GM12865 (cell line): ENCODE measurements at regions not wholly inside any gene's neighbourhood (a gene's known extent, or its start where the extent isn't known, plus 50 kb on each side); places are given as distances from the start of the nearest gene placed in this dataset.

Experiments used
- DNase-seq: peaks from one replicate; pipeline ENCODE4 v3.0.0; 2010; ENCODE audit warnings: low read depth
- H3K4me3 ChIP-seq: 2 replicates; pipeline ENCODE4 v1.5.1; 2011; ENCODE audit warnings: mild to moderate bottlenecking, low read depth, low read length, control low read depth
- TF ChIP-seq, protein P1 (sequence below): IDR thresholded peaks from 2 replicates; pipeline ENCODE4 v1.5.1; 2011; ENCODE audit warnings: low read length, control low read depth, low read depth, inconsistent platforms; ENCODE audit not compliant: insufficient read depth; ENCODE audit errors: missing control alignments

DNA sequence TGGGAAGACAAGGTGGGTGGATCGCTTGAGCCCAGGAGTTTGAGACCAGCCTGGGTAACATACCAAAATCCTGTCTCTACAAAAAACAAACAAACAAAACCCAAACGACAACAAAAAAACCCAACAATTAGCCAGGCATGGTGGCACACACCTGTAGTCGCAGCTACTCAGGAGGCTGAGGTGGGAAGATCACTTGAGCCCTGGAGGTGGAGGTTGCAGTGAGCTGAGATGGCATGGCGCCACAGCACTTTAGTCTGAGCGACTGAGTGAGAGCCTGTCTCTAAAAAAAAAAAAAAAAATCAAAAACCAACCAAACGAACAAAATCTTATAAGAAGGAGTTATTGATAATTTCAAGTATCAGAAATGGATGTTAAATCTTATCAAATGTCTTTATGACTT lies 114.9 kb downstream of the CDH26 start:
- H3K4me3 ChIP-seq: no peak overlapping the region
- no peak for DNase-seq
- TF ChIP-seq, protein P1, sequence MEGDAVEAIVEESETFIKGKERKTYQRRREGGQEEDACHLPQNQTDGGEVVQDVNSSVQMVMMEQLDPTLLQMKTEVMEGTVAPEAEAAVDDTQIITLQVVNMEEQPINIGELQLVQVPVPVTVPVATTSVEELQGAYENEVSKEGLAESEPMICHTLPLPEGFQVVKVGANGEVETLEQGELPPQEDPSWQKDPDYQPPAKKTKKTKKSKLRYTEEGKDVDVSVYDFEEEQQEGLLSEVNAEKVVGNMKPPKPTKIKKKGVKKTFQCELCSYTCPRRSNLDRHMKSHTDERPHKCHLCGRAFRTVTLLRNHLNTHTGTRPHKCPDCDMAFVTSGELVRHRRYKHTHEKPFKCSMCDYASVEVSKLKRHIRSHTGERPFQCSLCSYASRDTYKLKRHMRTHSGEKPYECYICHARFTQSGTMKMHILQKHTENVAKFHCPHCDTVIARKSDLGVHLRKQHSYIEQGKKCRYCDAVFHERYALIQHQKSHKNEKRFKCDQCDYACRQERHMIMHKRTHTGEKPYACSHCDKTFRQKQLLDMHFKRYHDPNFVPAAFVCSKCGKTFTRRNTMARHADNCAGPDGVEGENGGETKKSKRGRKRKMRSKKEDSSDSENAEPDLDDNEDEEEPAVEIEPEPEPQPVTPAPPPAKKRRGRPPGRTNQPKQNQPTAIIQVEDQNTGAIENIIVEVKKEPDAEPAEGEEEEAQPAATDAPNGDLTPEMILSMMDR: no peak

DNA sequence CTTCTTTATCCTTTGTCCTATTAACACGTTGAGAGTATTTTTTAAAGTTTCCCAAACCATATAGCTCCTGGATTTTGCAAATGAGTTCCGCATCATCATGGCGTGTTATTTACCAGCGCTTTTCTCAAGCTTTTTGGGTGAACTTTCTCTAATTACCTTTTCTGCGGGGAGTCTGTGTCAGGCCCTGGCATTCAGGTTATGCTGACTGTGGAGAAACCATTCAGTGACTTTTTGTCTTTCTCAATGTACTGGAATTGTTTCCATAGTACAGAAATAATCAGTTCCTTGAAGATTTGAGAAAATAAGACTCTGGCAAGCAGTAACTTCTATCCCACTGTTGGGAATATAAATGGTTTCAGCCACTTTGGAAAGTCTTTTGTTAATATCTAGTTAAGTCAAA lies 115.3 kb downstream of the CDH26 start:
- no peak for DNase-seq
- TF ChIP-seq, protein P1: no peak
- H3K4me3 ChIP-seq: no peak overlapping the region

DNA sequence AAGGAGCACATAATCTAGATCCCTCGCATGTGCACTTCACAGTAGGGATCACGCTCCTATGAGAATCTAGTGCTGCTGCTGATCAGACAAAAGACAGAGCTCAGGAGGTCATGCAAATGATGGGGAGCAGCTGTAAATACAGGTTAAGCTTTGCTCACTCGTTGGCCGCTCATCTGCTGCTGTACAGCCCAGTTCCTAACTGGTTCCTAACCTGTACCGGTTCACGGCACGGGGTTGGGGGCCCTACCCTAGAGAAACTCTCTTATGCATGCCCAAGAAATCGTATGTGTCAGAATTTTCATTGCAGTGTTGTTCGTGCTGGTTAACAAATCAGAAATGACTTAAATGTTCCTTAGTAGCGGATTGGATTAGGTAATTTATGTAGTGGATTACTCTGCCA lies 116.1 kb downstream of the CDH26 start:
- TF ChIP-seq, protein P1: no peak
- H3K4me3 ChIP-seq: no peak overlapping the region
- no peak for DNase-seq

DNA sequence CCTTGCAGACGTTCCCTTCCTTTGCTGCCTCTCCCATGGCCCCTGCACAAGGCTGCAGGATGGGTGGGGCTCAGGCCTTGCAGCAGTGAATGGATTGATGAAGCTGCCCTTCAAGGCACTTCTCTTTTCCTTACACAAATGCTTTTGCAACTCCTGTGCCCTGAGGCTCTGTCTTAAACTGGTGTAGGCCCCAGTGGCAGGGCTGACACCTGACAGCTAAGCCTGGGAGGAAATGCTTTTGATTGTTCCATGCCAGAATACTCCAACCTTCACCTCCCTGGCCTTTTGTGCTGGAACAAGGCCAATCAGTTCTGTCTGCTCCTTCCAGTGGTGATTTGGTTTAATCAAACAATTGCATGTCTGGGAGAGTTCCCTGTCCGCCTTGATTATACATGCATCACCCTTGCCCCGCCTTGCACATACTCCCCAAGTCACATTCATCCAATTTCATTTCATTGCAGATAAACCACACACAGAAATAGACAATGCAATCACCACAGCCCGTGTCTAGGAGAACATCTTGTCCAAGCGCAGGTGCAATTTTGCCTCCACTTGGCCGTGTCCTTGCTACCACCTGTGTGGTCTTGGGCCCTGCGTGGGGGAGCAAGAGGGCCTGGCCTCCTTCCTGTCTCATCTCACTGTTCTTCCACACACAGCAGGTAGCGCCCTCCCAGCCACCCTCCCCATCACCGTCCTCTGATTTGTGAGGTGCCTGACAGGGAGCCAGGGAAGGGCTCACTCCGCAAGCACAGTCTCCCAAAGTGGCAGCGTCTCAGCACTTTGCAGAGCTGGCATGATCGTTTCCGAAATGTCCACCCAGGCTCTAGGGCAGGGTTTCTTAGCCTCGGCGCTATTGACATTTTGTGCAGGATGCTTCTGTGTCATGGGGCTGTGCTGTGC lies 120.4 kb downstream of the CDH26 start:
- no peak overlapping the region for H3K4me3 ChIP-seq
- DNase-seq: no peak
- TF ChIP-seq, protein P1: no peak

DNA sequence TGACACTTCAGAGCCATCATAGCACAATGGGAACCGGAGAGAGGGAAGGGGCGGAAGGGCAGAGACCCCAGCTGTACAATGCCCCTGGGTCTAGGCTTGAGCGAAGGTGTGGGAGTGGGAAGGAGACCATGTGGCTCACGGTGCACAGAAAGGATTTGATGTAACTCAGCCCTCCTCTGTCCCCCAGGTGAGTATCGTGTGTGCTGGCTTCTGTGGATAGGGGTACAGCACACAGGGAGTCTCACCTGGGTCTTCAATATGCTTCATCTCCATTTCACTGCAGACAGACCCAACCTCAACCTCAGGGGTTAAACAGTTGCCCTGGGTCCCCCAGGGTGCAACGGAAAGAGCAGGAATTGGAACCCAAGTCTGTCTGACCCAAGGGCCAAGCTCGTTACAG lies 122.2 kb downstream of the CDH26 start:
- TF ChIP-seq, protein P1: no peak
- no peak for DNase-seq
- no peak overlapping the region for H3K4me3 ChIP-seq

DNA sequence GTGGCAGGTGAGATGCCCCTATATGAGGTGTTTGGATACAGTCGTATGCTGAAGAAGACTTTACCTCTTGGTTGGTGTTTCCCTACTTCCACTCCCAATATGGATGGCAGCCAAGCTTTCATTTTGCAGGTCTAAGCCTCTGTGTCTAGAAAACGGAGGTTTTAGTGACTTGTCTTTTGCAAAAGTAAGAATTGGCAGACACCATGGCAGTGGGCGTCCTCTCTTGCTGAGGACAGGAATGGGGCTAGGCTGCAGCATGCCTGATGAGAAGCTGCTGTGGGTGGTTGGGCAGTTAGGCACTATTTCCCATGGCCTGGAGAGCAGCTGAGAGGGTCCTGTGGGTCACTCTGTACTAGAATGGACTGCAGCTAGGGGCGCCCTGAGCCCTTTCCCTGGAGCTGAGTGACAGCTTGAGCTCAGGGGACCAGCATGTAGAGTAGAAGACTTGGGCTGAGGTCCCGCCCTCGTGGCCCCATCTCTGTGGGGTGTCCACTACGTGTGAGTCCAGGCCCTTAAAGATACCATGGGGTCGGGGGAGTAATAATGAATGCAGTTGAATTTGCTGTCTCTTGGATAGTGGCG lies 127.4 kb downstream of the CDH26 start:
- H3K4me3 ChIP-seq: no peak overlapping the region
- TF ChIP-seq, protein P1: no peak
- DNase-seq: no peak
